HG02852 (cell line): ENCODE measurements at regions not wholly inside any gene's neighbourhood (a gene's known extent, or its start where the extent isn't known, plus 50 kb on each side); places are given as distances from the start of the nearest gene placed in this dataset.

Experiments
- ATAC-seq: cut with Tn5 transposase; IDR thresholded peaks from one replicate; pipeline ENCODE4 v1.9.1; 2021; ENCODE audit warnings: mild to moderate bottlenecking, moderate library complexity; ENCODE audit not compliant: unreplicated experiment

GRCh38 chr5:123868881-123869280, 356.9 kb downstream of the CSNK1G3 start:
- ATAC-seq, result no peak

DNA sequence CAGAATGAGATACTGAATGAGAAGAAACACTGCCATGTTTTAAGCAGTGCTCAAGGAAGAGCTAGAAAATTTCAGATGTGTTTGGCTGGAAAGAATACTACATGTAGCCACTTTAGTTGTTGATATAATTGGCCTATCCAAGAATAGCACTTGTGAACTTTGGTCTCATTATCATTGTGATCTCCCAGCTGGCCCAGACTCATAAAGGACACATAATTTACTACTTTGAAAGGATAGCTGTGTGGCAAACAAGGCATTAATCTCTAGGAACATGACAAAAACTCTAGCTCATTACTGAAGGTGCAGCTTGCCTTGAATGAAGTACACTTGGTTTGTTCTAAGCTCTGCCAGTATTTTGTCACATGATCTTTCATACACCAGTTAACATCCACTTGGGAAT, 356.3 kb downstream of the CSNK1G3 start:
- ATAC-seq, result no peak

DNA sequence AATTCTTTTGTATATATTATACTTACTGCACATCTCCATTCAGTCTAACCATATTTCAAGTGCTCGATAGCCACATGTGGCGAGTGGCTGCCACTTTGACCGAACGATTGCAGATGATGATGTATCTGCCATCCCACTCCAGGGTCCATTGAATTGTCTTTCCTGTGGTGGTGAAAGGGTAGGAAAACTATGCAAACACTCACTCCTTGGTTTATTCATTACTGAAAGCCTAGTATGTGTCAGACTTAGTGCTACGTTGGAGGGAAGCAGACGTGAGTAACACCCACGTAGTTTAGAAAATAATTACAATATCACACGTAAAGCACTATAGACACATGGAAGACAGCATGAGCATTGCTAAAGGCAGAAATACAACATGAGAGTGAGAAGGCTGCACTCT, 353.7 kb downstream of the CSNK1G3 start:
- ATAC-seq, result no peak

- ATAC-seq, result no peak
Measured at GRCh38 chr5:123864578-123864977, 352.6 kb downstream of the CSNK1G3 start.

GRCh38 chr5:123858938-123859337, 347.0 kb downstream of the CSNK1G3 start:
- no peak for ATAC-seq

GRCh38 chr5:123856766-123857165, 344.8 kb downstream of the CSNK1G3 start:
- ATAC-seq, result no peak

- no peak for ATAC-seq
Measured at GRCh38 chr5:123855609-123856008, 343.6 kb downstream of the CSNK1G3 start.

DNA sequence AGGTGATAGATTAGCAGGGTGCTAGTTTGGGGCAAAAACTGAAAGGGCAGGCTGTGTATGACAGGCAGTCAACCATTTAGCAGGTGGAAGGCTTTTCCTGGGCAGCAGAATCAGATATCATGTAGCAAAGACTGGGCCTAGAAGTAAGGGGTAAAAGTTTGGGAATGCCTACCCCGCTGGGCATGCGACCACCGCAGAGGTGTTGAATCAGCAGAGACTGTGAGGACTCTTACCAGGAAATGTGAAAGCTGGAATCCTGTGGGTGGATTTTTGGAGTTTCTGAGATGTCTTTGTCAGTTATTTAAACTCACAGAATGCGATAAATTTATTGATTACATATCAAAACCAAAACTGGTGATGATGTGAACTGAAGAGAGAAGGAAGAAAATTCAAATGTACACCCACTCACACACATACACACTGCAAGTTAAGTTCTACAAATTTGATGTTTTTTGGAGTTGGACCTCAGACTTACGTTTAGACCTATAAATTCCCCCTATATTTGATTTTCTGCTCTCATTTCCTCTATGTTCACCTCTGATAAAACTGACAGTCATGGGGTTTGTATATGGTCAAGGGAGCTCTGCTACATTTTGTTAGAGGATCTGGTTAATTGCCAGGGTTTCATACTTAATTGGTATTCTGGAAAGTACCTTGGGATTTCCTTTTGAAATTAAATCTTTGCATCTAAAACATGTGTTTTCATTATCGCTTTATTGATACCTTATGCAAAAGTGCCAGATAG, 333.6 kb downstream of the CSNK1G3 start:
- ATAC-seq, result peak; percentile 12

- peak; percentile 64 for ATAC-seq
Measured at GRCh38 chr5:123844873-123845272, 332.9 kb downstream of the CSNK1G3 start.

GRCh38 chr5:123835421-123835820, 323.4 kb downstream of the CSNK1G3 start:
- no peak for ATAC-seq

DNA sequence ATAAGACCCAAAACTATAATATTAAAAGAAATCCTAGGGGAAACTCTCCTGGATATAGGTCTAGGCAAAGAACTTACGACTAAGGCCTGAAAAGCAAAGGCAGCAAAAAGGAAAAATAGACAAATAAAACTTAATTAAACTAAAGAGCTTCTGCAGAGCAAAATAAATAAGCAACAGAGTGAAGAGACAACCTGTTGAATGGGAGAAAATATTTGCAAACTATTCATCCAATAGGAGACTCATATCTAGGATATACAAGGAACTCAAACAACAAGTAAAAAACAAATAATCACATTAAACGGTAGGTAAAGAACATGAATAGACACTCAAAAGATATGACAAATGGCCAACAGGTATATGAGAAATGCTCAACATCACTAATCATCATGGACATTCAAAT, 318.6 kb downstream of the CSNK1G3 start:
- ATAC-seq, result no peak

DNA sequence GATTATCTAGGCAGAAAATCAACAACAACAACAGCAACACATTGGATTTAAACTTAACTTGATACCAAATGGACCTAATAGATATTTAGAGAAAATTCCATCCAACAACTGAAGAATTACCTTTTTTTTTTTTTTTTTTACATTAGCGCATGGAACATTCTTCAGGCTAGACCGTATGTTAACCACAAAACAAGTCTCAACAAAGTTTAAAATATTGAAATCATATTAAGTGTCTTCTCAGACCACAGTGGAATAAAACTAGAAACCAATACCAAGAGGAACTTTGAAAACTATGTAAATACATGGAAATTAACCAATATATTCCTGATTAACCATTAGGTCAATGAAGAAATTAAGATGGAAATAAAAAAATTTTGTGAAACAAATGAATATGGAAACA, 315.8 kb downstream of the CSNK1G3 start:
- no peak for ATAC-seq

DNA sequence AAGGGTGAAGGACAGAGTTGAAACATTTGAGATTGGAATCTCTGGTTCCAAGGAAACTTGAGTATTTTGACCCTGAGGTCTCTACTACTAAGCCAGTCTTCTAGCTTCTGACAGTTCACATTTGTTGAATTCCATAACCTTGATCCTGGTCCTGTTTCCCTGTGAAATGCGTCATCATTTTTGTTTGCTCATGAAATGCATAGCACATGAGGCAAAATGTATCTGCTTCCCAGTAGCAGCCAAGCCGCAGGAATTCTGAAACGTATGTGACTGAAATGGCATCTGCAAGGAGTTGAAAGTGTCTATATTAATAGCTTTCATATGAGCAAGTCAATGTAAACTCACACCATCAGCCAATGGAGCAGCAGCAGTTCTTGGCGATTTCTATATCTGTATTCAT, 307.9 kb downstream of the CSNK1G3 start:
- ATAC-seq, result no peak

- ATAC-seq, result no peak
Measured at GRCh38 chr5:123819386-123819785, 307.4 kb downstream of the CSNK1G3 start.

DNA sequence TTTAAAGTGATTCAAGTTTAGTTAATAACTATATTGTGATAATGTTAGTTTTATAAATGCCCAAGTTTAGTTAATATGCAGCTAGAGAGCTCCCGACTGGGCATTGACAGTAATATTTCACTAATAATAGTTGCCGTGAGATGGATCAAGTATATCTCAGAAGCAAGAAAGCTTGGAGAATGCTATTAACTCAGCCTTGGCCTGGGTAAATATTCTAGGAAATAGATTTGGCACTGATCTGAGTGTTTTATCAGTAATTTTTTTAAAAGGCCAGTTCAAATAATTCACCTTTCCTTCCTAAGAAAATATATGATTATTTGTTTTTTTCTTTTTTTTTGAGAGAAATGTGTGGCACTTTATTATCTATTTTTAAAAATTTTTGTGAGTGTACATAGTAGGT, 305.3 kb downstream of the CSNK1G3 start:
- no peak for ATAC-seq

DNA sequence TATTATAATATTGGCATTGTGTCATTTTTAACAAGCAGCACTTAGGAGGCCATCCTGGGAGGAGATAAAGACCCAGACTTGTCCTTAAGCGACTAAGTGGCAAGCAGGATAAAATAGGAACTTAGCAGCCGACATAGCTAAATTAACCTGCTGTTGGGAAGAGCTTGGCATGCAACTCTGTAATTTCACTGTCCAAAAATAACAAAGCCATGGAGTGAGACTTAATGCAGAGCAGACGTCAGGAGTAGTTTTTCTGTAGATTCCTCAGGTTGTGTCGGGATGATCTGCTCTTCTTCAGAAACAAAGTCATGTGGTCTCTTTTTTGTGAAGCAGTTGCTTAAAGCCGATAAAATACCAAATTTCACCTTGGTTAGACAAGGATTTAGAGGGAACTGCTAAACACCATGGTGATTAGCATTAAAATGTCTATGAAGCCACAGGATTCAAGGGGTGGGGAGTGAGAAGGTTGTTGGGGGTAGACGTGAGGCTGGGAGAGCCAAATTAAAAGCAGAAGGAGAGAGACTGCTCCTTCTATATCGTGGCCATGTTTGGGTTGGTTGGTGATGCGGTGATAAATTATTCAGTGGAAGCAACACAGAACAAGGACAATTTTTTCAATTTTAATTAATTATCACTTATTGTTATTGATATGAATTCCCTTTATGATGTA, 303.0 kb downstream of the CSNK1G3 start:
- ATAC-seq, result no peak

- peak; percentile 64 for ATAC-seq
Measured at GRCh38 chr5:123813937-123814624, 302.1 kb downstream of the CSNK1G3 start.

DNA sequence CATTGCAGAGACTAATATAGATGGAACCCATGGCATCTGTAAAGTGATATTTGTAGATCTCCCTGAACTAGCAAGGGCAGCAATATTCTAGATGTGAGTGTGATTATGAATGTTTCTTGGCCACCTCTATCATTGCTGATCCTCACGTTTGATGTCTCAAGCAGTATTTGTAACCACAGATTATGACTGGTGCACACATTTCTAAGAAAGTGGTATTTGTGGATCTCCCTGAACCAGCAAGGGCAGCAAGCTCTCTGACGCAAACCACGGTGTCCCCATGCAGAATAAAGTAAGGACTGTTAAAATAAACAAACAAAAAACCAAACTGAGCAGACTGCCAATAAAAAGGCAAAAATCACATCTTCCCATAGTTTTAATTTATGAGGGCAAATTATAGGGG, 301.3 kb downstream of the CSNK1G3 start:
- ATAC-seq, result no peak

GRCh38 chr5:123811831-123812230, 299.9 kb downstream of the CSNK1G3 start:
- ATAC-seq, result no peak

GRCh38 chr5:123810746-123811340, 298.9 kb downstream of the CSNK1G3 start:
- ATAC-seq, result no peak

DNA sequence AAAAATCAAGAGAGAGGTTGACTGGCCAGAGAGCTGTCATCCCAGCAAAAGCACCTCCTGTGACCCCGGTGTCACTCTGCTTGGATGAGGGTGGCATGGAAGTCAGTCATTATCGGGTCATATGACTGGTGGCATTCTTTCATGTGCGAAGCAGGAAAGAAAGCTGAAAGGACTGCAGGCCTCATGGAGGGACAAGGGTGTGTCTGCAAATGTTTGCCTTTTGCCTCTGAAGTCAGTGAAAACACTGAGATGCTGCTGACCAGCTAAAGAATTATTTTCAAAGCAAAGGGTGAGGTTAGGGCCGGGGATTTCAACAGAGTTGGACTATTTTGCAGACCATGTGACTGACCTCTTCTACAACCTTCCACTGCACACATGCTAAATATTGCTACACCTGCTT, 298.3 kb downstream of the CSNK1G3 start:
- ATAC-seq, result no peak
